ENCODE measurements at regions not wholly inside any gene's neighbourhood (a gene's known extent, or its start where the extent isn't known, plus 50 kb on each side); places are given as distances from the start of the nearest gene placed in this dataset.

GRCh38 chr5:169357291-169357690 is 56.4 kb upstream of the SLIT3 start:
- H3K27ac ChIP-seq (ENCODE audit: low read depth, low read length) = no peak overlapping the region
- H3K36me3 ChIP-seq (ENCODE audit: insufficient read depth, low read length) = no peaks in the 10 kb centered on the region
- no peaks in the 10 kb centered on the region for H3K27me3 ChIP-seq (ENCODE audit: insufficient read depth, low read length)
- H3K4me3 ChIP-seq (ENCODE audit: low read depth, low read length) = no peak overlapping the region
- H3K4me1 ChIP-seq (ENCODE audit: control insufficient read depth, insufficient read depth, low read length, unreplicated experiment) = peaks cover 19% of the 10 kb centered on the region
- H2AFZ ChIP-seq (ENCODE audit: low read length, unreplicated experiment) = no peak overlapping the region
- H3K79me2 ChIP-seq (ENCODE audit: control insufficient read depth, insufficient read depth, low read length, unreplicated experiment) = no peaks in the 10 kb centered on the region

GRCh38 chr5:169356811-169357210 is 55.9 kb upstream of the SLIT3 start:
- H3K36me3 ChIP-seq (ENCODE audit: insufficient read depth, low read length) = no peaks in the 10 kb centered on the region
- H3K4me3 ChIP-seq (ENCODE audit: low read depth, low read length) = no peak overlapping the region
- H2AFZ ChIP-seq (ENCODE audit: low read length, unreplicated experiment) = no peak overlapping the region
- no peaks in the 10 kb centered on the region for H3K27me3 ChIP-seq (ENCODE audit: insufficient read depth, low read length)
- peaks cover 24% of the 10 kb centered on the region for H3K4me1 ChIP-seq (ENCODE audit: control insufficient read depth, insufficient read depth, low read length, unreplicated experiment)
- no peak overlapping the region for H3K27ac ChIP-seq (ENCODE audit: low read depth, low read length)
- H3K79me2 ChIP-seq (ENCODE audit: control insufficient read depth, insufficient read depth, low read length, unreplicated experiment) = no peaks in the 10 kb centered on the region

GRCh38 chr5:169356181-169356580 is 55.2 kb upstream of the SLIT3 start:
- H3K36me3 ChIP-seq (ENCODE audit: insufficient read depth, low read length) = no peaks in the 10 kb centered on the region
- no peak overlapping the region for H3K27ac ChIP-seq (ENCODE audit: low read depth, low read length)
- H3K79me2 ChIP-seq (ENCODE audit: control insufficient read depth, insufficient read depth, low read length, unreplicated experiment) = no peaks in the 10 kb centered on the region
- H2AFZ ChIP-seq (ENCODE audit: low read length, unreplicated experiment) = no peak overlapping the region
- H3K4me1 ChIP-seq (ENCODE audit: control insufficient read depth, insufficient read depth, low read length, unreplicated experiment) = peaks cover 30% of the 10 kb centered on the region
- H3K27me3 ChIP-seq (ENCODE audit: insufficient read depth, low read length) = no peaks in the 10 kb centered on the region
- no peak overlapping the region for H3K4me3 ChIP-seq (ENCODE audit: low read depth, low read length)

DNA sequence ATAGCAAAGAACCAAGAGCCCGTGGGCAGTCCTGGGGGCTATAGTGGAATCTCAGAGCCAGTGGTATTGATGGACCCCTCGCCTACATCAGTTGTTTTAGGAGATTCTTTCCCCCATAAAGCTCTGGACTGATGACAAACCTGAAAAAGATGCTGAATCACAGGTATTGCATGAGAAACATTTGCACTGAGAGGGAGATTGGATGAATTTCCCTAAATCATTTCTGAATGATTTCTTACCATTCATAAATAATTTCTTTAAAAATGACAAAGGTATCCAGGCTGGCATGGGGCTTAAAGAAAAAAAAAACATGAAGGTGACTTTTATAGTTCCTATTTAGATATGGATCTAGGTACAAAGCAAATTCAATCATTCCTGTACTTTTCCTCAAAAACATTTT is 54.0 kb upstream of the SLIT3 start:
- H3K36me3 ChIP-seq (ENCODE audit: insufficient read depth, low read length) = no peaks in the 10 kb centered on the region
- no peaks in the 10 kb centered on the region for H3K27me3 ChIP-seq (ENCODE audit: insufficient read depth, low read length)
- H3K27ac ChIP-seq (ENCODE audit: low read depth, low read length) = peak overlapping the region; percentile 40
- H3K4me1 ChIP-seq (ENCODE audit: control insufficient read depth, insufficient read depth, low read length, unreplicated experiment) = peaks cover 40% of the 10 kb centered on the region
- H3K79me2 ChIP-seq (ENCODE audit: control insufficient read depth, insufficient read depth, low read length, unreplicated experiment) = no peaks in the 10 kb centered on the region
- H2AFZ ChIP-seq (ENCODE audit: low read length, unreplicated experiment) = no peak overlapping the region
- no peak overlapping the region; the same call in 1 of the 2 replicates for H3K4me3 ChIP-seq (ENCODE audit: low read depth, low read length)

DNA sequence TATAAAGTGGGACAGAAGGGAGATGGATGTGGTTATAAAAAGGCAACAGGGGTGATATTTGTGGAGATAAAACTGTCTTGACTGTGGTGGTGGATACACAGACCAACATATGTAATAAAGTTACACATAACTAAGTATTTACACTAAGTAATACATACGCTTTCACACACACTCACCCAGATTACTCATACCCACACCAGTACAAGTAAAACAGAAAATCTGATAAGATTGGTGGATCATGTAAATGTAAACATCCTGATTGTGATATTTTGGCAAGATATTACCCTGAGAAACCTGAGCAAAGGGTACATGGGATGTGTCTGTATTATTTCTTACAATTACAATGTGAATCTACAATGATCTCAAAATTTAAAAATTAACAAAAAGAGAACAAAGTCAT is 53.3 kb upstream of the SLIT3 start:
- no peaks in the 10 kb centered on the region for H3K27me3 ChIP-seq (ENCODE audit: insufficient read depth, low read length)
- H3K4me3 ChIP-seq (ENCODE audit: low read depth, low read length) = peak overlapping the region; percentile 4; the same call in 1 of the 2 replicates
- peak overlapping the region; percentile 40 for H3K27ac ChIP-seq (ENCODE audit: low read depth, low read length)
- H3K79me2 ChIP-seq (ENCODE audit: control insufficient read depth, insufficient read depth, low read length, unreplicated experiment) = no peaks in the 10 kb centered on the region
- no peak overlapping the region for H2AFZ ChIP-seq (ENCODE audit: low read length, unreplicated experiment)
- peaks cover 46% of the 10 kb centered on the region for H3K4me1 ChIP-seq (ENCODE audit: control insufficient read depth, insufficient read depth, low read length, unreplicated experiment)
- H3K36me3 ChIP-seq (ENCODE audit: insufficient read depth, low read length) = no peaks in the 10 kb centered on the region

- H3K4me1 ChIP-seq (ENCODE audit: control insufficient read depth, insufficient read depth, low read length, unreplicated experiment) = peaks cover 48% of the 10 kb centered on the region
These were observed 52.0 kb upstream of the SLIT3 start for GRCh38 chr5:169352901-169353300.

GRCh38 chr5:169351721-169352120 is 50.8 kb upstream of the SLIT3 start:
- Histone ChIP-seq H3K4me1 (ENCODE audit: control insufficient read depth, insufficient read depth, low read length, unreplicated experiment) (peaks cover 48% of the 10 kb centered on the region), H2AFZ (ENCODE audit: low read length, unreplicated experiment) (no peak overlapping the region), H3K27ac (ENCODE audit: low read depth, low read length) (peak overlapping the region; percentile 82)

More at GRCh38 chr5:169352901-169353300, 52.0 kb upstream of the SLIT3 start:
- H3K4me3 ChIP-seq (ENCODE audit: low read depth, low read length) = no peak overlapping the region
- no peak overlapping the region for H3K27ac ChIP-seq (ENCODE audit: low read depth, low read length)
- no peak overlapping the region for H2AFZ ChIP-seq (ENCODE audit: low read length, unreplicated experiment)
- H3K79me2 ChIP-seq (ENCODE audit: control insufficient read depth, insufficient read depth, low read length, unreplicated experiment) = no peaks in the 10 kb centered on the region
- no peaks in the 10 kb centered on the region for H3K36me3 ChIP-seq (ENCODE audit: insufficient read depth, low read length)
- no peaks in the 10 kb centered on the region for H3K27me3 ChIP-seq (ENCODE audit: insufficient read depth, low read length)

GRCh38 chr5:169350759-169351240 is 49.9 kb upstream of the SLIT3 start:
- Histone ChIP-seq H3K27me3 (ENCODE audit: insufficient read depth, low read length) (no peaks in the 10 kb centered on the region), H3K4me3 (ENCODE audit: low read depth, low read length) (peak overlapping the region; percentile 29; the same call in 1 of the 2 replicates), H3K27ac (ENCODE audit: low read depth, low read length) (peak overlapping the region; percentile 82), H3K4me1 (ENCODE audit: control insufficient read depth, insufficient read depth, low read length, unreplicated experiment) (peaks cover 48% of the 10 kb centered on the region), H3K36me3 (ENCODE audit: insufficient read depth, low read length) (no peaks in the 10 kb centered on the region), H2AFZ (ENCODE audit: low read length, unreplicated experiment) (no peak overlapping the region), H3K79me2 (ENCODE audit: control insufficient read depth, insufficient read depth, low read length, unreplicated experiment) (no peaks in the 10 kb centered on the region)

More at GRCh38 chr5:169351721-169352120, 50.8 kb upstream of the SLIT3 start:
- Histone ChIP-seq H3K27me3 (ENCODE audit: insufficient read depth, low read length) (no peaks in the 10 kb centered on the region), H3K4me3 (ENCODE audit: low read depth, low read length) (peak overlapping the region; percentile 29; the same call in 1 of the 2 replicates), H3K79me2 (ENCODE audit: control insufficient read depth, insufficient read depth, low read length, unreplicated experiment) (no peaks in the 10 kb centered on the region), H3K36me3 (ENCODE audit: insufficient read depth, low read length) (no peaks in the 10 kb centered on the region)

All from ACC112 (cell line).